K562 (cell line): ENCODE measurements at regions not wholly inside any gene's neighbourhood (a gene's known extent, or its start where the extent isn't known, plus 50 kb on each side); places are given as distances from the start of the nearest gene placed in this dataset.

Experiments used
- ATAC-seq: fragments of 200-7000 bp; cut with Tn5 transposase; 3 replicates; pipeline ENCODE4 v1.9.1; 2020; ENCODE audit warnings: moderate library complexity
- BruUV-seq: library from RNA; stranded (reverse); fragments of 400-500 nt; replicated peaks from 2 replicates; lab custom pipeline; 2021; lab: Mats Ljungman, UMichigan
- CTCF ChIA-PET: fragments of 300-600 bp; formaldehyde crosslinking; extraction: SDS; loops from one replicate; lab custom pipeline; 2021; ENCODE audit warnings: low intra/inter-chr PET ratio; lab: Yijun Ruan, JAX
- POLR2A ChIA-PET: fragments of 300-600, 350-650 bp; sonication (Branson Sonifier 250); formaldehyde crosslinking; extraction: SDS; loops from one replicate; lab custom pipeline; 2021; ENCODE audit warnings: antibody characterized with exemption, inconsistent platforms; lab: Yijun Ruan, JAX
- DNase-seq, 4 experiments: peaks; one replicate each; pipeline versions ENCODE4 v3.0.0 to v3.0.0-alpha.2; 2011 to 2018; ENCODE audit warnings: low spot score in 3 of 4, mixed read lengths in 3 of 4; ENCODE audit errors: extremely low read depth in 1 of 4
- FAIRE-seq: peaks from 2 replicates; lab custom pipeline; 2011; peaks lifted over from hg19 to GRCh38; lab: Jason Lieb, UNC
- H2AFZ ChIP-seq: 2 replicates; pipeline ENCODE4 v1.6.0; 2011; ENCODE audit warnings: low read depth, low read length, control low read depth, inconsistent platforms
- H3K27ac ChIP-seq: fragments of 200-600 bp; 3 replicates; pipeline ENCODE4 v1.8.0; 2011; ENCODE audit warnings: low read depth, mild to moderate bottlenecking, control low read depth, inconsistent platforms, low read length, moderate library complexity, mixed read lengths; ENCODE audit errors: extremely low read depth
- H3K27me3 ChIP-seq, 2 experiments: fragments of 300-600 bp in 1 of 2; 2 replicates in 1 of 2; 3 replicates in 1 of 2; pipeline versions ENCODE4 v1.6.0 to v1.8.0; 2011; ENCODE audit warnings: inconsistent platforms in 2 of 2, low read length in 2 of 2, mild to moderate bottlenecking in 1 of 2, mixed read lengths in 1 of 2, moderate library complexity in 1 of 2; ENCODE audit not compliant: control insufficient read depth in 2 of 2, insufficient read depth in 2 of 2
- H3K36me3 ChIP-seq: fragments of 300-600 bp; 3 replicates; pipeline ENCODE4 v1.8.0; 2011; ENCODE audit warnings: mild to moderate bottlenecking, low read length, inconsistent platforms; ENCODE audit not compliant: control insufficient read depth, insufficient read depth
- H3K4me1 ChIP-seq, 2 experiments: fragments of 200-600 bp in 1 of 2; replicated peaks in 1 of 2; 2 replicates in 1 of 2; 3 replicates in 1 of 2; pipeline versions ENCODE4 v1.5.1 to v1.8.0; 2011; ENCODE audit warnings: inconsistent platforms in 2 of 2, low read length in 2 of 2, mild to moderate bottlenecking in 1 of 2, mixed read lengths in 1 of 2, moderate library complexity in 1 of 2; ENCODE audit not compliant: control insufficient read depth in 2 of 2, insufficient read depth in 2 of 2
- H3K4me2 ChIP-seq: 2 replicates; pipeline ENCODE4 v1.6.1; 2011; ENCODE audit warnings: low read length, control low read depth, inconsistent platforms, mixed read lengths; ENCODE audit not compliant: insufficient read depth
- H3K4me3 ChIP-seq: fragments of 200-600 bp; sonication (generic), shearing (Covaris generic); 2 replicates; pipeline ENCODE4 v1.5.1; 2016; ENCODE audit warnings: control low read depth, inconsistent platforms
- H3K79me2 ChIP-seq: fragments of 200-600 bp; 3 replicates; pipeline ENCODE4 v1.8.0; 2011; ENCODE audit warnings: low read length, inconsistent platforms; ENCODE audit not compliant: control insufficient read depth, insufficient read depth
- H3K9ac ChIP-seq, 2 experiments: 2 replicates each; pipeline versions ENCODE4 v1.6.0 to v1.6.1; 2011; ENCODE audit warnings: low read depth in 2 of 2, low read length in 2 of 2, control low read depth in 1 of 2, inconsistent platforms in 1 of 2, mild to moderate bottlenecking in 1 of 2, mixed read lengths in 1 of 2; ENCODE audit not compliant: insufficient read depth in 1 of 2
- H3K9me1 ChIP-seq: one replicate; pipeline ENCODE4 v1.6.0; 2011; ENCODE audit warnings: inconsistent platforms, mild to moderate bottlenecking, low read length, moderate library complexity; ENCODE audit not compliant: control insufficient read depth, insufficient read depth
- H3K9me3 ChIP-seq: replicated peaks from 2 replicates; pipeline ENCODE4 v1.5.1; 2011; ENCODE audit warnings: low read depth, low read length, inconsistent platforms; ENCODE audit not compliant: control insufficient read depth, insufficient read depth
- H4K20me1 ChIP-seq: replicated peaks from 2 replicates; pipeline ENCODE4 v1.6.1; 2011; ENCODE audit warnings: low read length, inconsistent platforms, mixed read lengths; ENCODE audit not compliant: control insufficient read depth, insufficient read depth
- BRF2 ChIP-seq: IDR thresholded peaks from 3 replicates; pipeline ENCODE4 v1.6.1; 2011; ENCODE audit warnings: borderline replicate concordance, mild to moderate bottlenecking; ENCODE audit not compliant: insufficient read length, insufficient read depth
- CREB5 ChIP-seq: fragments of 250-450 bp; sonication (Bioruptor Pico); IDR thresholded peaks from 2 replicates; pipeline ENCODE4 v1.5.0; 2020; ENCODE audit warnings: mild to moderate bottlenecking
- NCOR1 ChIP-seq: fragments of 450-650 bp; IDR thresholded peaks from 2 replicates; pipeline ENCODE4 v1.6.1; 2016; ENCODE audit warnings: mild to moderate bottlenecking, moderate library complexity
- ZNF224 ChIP-seq: sonication (generic); formaldehyde crosslinking; IDR thresholded peaks from 2 replicates; pipeline ENCODE4 v1.8.0; 2022; ENCODE audit warnings: mild to moderate bottlenecking, missing genetic modification reagents
- ZNF239 ChIP-seq: fragments of 250-450 bp; sonication (Bioruptor Pico); IDR thresholded peaks from 2 replicates; pipeline ENCODE4 v1.4.0; 2020; ENCODE audit warnings: mild to moderate bottlenecking
- ZNF668 ChIP-seq: fragments of 250-450 bp; sonication (Bioruptor Pico); IDR thresholded peaks from 2 replicates; pipeline ENCODE4 v1.8.0; 2022; ENCODE audit warnings: mild to moderate bottlenecking, inconsistent platforms
- ZNF76 ChIP-seq: fragments of 250-450 bp; sonication (Bioruptor Pico); IDR thresholded peaks from 2 replicates; pipeline ENCODE4 v1.4.0; 2020; ENCODE audit warnings: mild to moderate bottlenecking, moderate library complexity, borderline replicate concordance
- WGBS: fragments of 100-300 bp; shearing (Covaris generic); methylation state at CpG from one replicate; pipeline ENCODE4 v1.1.6; 2016; ENCODE audit warnings: low coverage, mixed read lengths; ENCODE audit not compliant: insufficient coverage; ENCODE audit errors: missing lambda C conversion rate; 5-methylcytosine and 5-hydroxymethylcytosine counted together
- in situ Hi-C: fragments of 300-500 bp; cut with MboI; formaldehyde crosslinking; loops from 4 replicates; pipeline ENCODE4 v1.15.0; 2018; ENCODE audit warnings: inconsistent platforms, mixed read lengths
- intact Hi-C: fragments of 100-400 bp; cut with micrococcal nuclease; formaldehyde crosslinking; loops from 2 replicates; pipeline ENCODE4 v1.14.2; 2022

DNA sequence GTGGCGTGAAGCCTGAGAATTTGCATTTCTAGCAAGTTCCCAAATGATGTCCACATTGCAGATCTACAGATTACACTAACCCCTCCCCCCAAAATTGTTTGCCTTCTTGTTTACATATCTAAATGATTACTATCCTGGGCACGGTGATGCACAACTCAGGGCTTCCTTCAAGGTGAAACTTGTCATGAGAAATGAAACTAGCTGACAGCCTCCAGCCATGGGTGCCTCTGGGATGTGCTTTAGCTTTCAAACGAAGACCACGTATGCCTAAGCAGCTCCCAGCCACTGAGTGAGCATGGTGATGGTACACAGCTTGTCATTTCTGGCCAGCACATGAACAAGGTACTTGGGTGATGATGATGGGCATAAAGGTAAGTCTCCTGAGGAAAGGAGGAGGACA, 464.8 kb upstream of the DDX18 start (continued):
- TF ChIP-seq ZNF239 = no peak
- TF ChIP-seq ZNF76 (CRISPR knock-in tag) = no peak
- no peak for TF ChIP-seq NCOR1
- TF ChIP-seq BRF2 = no peak

DNA sequence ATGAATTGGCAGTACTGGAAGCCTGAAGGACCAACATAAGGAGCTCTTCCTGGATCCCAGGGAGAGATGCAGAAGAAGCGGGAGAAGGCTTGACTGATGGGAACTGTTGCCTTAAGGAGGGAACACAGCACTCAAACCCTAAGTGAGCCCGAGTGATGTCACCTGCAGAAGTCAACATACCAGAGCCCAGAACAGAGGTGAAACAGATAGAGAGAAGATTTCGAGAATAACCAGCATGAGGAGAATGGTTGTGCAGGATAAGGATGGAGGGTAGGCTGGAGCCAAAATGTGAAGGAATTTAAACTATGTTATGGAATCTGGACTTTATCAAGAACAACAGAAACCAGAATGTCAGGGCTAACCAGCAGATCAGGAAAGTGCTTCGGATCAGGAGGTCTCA, 463.1 kb upstream of the DDX18 start:
- Histone ChIP-seq H3K36me3 (no peaks in the 10 kb centered on the region), H3K9ac (no peak overlapping the region), H3K4me1 (no peaks in the 10 kb centered on the region), H3K4me2 (no peak overlapping the region), H3K9me1 (no peaks in the 10 kb centered on the region), H3K27ac (no peak overlapping the region), H3K79me2 (no peaks in the 10 kb centered on the region), H3K9me3 (peaks cover 1% of the 10 kb centered on the region; the same call in 1 of the 2 replicates), H3K4me3 (no peak overlapping the region), H4K20me1 (no peaks in the 10 kb centered on the region), H3K27me3 (no peaks in the 10 kb centered on the region), H2AFZ (no peak overlapping the region)
- 0% methylated on average over 4 of the region's 4 CpGs for WGBS
- POLR2A ChIA-PET = interaction anchor here (0.6 kb wide), 1 partner anchor 470 kb away, joined by 5 read pairs; no protein-coding TSS in a partner anchor
- no TSS peak for BruUV-seq
- intact Hi-C loops = no loop called here
- CTCF ChIA-PET = no interaction called here
- in situ Hi-C loops = no loop called here
- TF ChIP-seq ZNF668 (CRISPR knock-in tag) (no peak), CREB5 (CRISPR knock-in tag) (no peak), ZNF224 (CRISPR knock-in tag) (no peak)
- ATAC-seq = no peak
- no peak for FAIRE-seq
- no peak for DNase-seq
